GM13977 (cell line): ENCODE measurements at regions not wholly inside any gene's neighbourhood (a gene's known extent, or its start where the extent isn't known, plus 50 kb on each side); places are given as distances from the start of the nearest gene placed in this dataset.

Source experiments
- DNase-seq: peaks from one replicate; pipeline ENCODE4 v3.0.0; 2012; ENCODE audit warnings: low spot score
- in situ Hi-C: fragments of 300-500 bp; cut with MboI; formaldehyde crosslinking; loops from one replicate; pipeline ENCODE4 v1.12.0; 2022; ENCODE audit warnings: low sequenced_read_pairs, low pct_unique_long_range_greater_than_20kb, mixed read lengths, inconsistent platforms; ENCODE audit not compliant: unreplicated experiment
- TF ChIP-seq, protein P1 (sequence below): IDR thresholded peaks from 2 replicates; pipeline ENCODE4 v1.5.1; 2012; ENCODE audit warnings: mild to moderate bottlenecking, control low read depth; ENCODE audit not compliant: insufficient read depth; ENCODE audit errors: extremely low read depth, missing control alignments

DNA sequence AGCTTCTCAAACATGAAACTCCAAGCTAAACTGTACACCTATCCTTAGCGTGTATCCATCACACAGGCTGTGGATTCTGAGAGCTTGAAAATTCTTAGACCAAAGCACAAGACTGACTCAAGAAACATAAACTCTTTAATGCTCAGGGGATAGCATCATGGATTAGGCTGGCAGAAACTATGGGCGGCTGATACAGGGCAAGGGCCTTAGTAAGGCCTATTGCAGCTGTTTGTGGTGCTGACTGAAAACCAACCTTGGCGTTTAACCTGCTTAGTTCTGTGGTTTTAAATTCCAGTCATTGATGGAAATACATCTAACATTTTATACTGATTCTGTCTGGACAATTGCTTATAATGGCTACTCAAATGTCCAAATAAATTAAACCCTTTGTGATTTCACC lies 183.7 kb downstream of the TLR4 start:
- in situ Hi-C loops = no loop called here
- TF ChIP-seq, protein P1, sequence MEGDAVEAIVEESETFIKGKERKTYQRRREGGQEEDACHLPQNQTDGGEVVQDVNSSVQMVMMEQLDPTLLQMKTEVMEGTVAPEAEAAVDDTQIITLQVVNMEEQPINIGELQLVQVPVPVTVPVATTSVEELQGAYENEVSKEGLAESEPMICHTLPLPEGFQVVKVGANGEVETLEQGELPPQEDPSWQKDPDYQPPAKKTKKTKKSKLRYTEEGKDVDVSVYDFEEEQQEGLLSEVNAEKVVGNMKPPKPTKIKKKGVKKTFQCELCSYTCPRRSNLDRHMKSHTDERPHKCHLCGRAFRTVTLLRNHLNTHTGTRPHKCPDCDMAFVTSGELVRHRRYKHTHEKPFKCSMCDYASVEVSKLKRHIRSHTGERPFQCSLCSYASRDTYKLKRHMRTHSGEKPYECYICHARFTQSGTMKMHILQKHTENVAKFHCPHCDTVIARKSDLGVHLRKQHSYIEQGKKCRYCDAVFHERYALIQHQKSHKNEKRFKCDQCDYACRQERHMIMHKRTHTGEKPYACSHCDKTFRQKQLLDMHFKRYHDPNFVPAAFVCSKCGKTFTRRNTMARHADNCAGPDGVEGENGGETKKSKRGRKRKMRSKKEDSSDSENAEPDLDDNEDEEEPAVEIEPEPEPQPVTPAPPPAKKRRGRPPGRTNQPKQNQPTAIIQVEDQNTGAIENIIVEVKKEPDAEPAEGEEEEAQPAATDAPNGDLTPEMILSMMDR = no peak

DNA sequence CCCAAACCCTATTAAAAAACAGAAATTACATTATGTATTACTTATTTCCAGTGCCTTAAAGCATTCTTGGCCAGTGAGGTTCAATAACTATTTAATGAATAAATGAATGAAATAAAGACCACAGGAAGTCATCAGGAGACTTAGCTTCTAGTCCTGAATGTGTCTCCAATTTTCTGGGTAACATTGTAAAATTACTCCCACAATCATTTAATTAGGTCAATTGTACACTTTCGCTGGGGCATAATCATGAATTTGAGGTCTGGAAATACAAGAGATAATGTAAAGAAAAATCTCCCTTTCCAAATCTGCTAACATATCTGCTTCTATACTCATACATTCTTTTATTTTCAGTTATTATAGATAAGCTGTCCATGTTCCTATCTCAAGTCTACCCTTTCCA lies 199.2 kb downstream of the TLR4 start:
- no peak for DNase-seq
- in situ Hi-C loops = no loop called here
- TF ChIP-seq, protein P1 = no peak

More for the DNA sequence above, 183.7 kb downstream of the TLR4 start:
- DNase-seq = no peak

DNA sequence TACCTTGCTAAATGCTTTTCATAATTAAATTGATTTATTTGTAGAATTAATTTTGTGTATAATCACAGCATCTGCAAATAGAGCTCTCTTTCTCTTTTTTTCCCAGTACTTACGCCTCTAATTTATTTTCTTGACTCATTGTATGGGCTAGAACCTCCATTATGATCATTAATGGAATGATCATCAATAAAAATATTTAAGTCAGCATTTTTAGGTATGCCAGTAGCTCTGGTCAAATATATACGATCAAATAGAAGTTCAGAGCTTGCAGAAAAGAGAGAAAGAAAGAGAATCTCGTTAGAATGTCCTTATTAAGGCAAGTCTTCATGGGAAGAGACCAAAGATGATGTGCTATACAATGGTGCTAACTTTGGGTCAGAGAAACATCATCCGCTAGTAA lies 202.6 kb downstream of the TLR4 start:
- TF ChIP-seq, protein P1 = no peak
- in situ Hi-C loops = no loop called here

DNA sequence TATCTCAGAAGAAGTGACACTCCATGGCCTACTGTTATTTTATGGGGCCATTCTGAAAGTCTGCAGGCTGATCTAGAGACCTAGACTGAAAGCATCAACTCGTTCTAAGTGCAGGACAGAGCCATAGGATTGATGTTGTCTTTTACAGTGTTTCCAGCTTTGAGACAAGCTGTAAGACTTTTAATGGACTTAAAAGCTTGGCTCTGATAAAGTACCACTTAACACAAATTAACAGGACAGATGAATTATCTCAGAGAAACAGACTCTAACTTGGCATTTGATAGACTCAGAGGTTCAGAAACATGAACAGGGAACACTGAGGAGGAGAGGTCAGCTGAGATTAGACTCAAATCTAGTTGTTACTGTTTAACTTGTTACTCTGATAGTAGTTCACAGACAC lies 203.2 kb downstream of the TLR4 start:
- in situ Hi-C loops = no loop called here
- DNase-seq = no peak
- TF ChIP-seq, protein P1 = no peak

More for the DNA sequence above, 202.6 kb downstream of the TLR4 start:
- no peak for DNase-seq

DNA sequence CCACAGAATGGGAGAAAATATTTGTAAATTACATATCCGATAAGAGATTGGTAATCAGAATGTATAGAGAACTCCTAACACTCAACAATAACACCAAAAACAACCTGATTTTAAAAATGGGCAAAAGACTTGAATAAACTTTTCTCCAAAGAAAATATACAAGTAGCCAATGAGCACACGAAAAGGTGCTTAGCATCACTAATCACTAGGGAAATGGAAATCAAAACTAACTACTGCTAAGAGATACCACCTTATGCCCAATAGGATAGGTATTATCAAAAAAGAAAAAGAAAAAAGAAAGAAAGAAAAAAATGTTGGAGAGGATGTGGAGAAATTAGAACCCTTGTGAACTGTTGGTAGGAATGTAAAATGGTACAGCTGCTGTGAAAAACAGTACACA lies 212.1 kb downstream of the TLR4 start:
- DNase-seq = no peak
- in situ Hi-C loops = no loop called here
- TF ChIP-seq, protein P1 = no peak

DNA sequence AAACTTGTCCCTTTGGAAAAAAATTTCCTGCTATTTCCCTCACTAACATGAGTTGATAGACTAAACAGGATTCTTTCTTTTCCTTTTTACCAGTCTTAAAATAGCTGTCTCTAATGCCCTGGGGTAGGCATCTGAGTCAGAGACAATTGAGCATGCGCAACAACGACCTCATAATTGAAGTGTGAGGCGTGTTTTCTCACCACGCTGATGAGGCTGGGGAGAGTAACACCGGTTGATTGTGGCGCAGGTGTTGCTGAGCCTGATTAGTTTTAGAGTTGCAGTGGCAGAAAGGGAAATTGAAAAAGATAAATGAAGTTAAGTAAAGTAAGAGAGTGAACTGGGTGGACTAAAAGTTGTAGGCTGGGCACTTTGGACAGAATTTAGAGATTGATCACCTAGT lies 213.7 kb downstream of the TLR4 start:
- TF ChIP-seq, protein P1 = no peak
- in situ Hi-C loops = no loop called here

DNA sequence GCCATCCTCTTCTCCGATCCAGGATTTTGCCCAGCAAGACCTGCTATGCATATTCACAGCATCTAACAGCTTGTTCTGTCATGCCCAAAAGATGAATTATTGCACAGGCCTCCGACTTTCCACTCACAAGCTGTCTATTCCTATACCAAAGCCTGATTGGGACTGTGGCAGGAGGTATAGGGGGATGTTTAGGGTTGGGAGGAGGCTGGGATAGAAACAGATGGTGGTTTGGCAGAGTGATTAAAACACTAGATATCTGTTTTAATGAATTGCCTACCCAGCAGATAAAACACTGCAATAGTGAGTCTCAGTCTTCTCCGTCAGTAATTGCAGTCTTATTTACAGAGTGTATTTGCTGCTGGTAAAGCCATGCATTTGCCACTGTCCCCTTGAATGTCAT lies 215.3 kb downstream of the TLR4 start:
- in situ Hi-C loops = no loop called here
- TF ChIP-seq, protein P1 = no peak
- no peak for DNase-seq

More for the DNA sequence above, 213.7 kb downstream of the TLR4 start:
- no peak for DNase-seq
